ENCODE measurements at regions not wholly inside any gene's neighbourhood (a gene's known extent, or its start where the extent isn't known, plus 50 kb on each side); places are given as distances from the start of the nearest gene placed in this dataset.

- 94% methylated on average over 2 of the region's 2 CpGs for WGBS
- H3K4me3 ChIP-seq (ENCODE audit: low read depth in 1 of 3, low read length in 3 of 3) = no peak overlapping the region
Observed at GRCh38 chr4:41323706-41324105, 67.0 kb downstream of the UCHL1 start.

DNA sequence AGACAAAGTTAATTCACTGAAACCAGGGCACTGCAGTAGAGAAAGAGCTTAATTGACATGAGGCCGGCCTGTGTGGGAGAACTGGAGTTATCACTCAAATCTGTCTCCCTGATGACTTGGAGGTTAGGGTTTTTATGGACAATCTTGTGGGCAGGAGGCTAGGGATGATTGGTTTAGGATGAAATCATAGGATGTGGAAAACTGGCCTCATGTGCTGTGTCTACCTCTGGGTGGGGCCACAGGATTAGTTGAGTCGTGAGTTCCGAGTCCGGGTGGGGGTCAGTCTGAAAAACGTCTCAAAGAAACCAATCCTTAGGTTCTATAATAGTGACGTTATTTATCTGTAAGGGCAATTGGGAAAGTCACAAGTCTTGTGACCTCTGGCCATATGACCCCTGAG lies 68.1 kb downstream of the UCHL1 start:
- no peaks in the 10 kb centered on the region for H3K27me3 ChIP-seq (ENCODE audit: control insufficient read depth in 4 of 4, insufficient read depth in 4 of 4, low read length in 3 of 4)
- no peak overlapping the region for H3K9ac ChIP-seq (ENCODE audit: low read depth in 1 of 2, low read length in 2 of 2)
- DNase-seq (ENCODE audit: low spot score) = no peak
- H3K36me3 ChIP-seq (ENCODE audit: control insufficient read depth in 4 of 4, insufficient read depth in 3 of 4, low read depth in 1 of 4, low read length in 3 of 4) = no peaks in the 10 kb centered on the region
- H3K4me1 ChIP-seq (ENCODE audit: control insufficient read depth in 4 of 4, insufficient read depth in 4 of 4, low read length in 3 of 4) = peaks cover 0 to under 1% (median 0%) of the 10 kb centered on the region in 4 donors
- no peak overlapping the region for H3K27ac ChIP-seq (ENCODE audit: low read depth in 1 of 2, low read length in 2 of 2)
- 84% methylated on average over 6 of the region's 6 CpGs for WGBS
- TF ChIP-seq TAF1 (conservative IDR thresholded peaks at IDR 0.05) (no peak), NR2F2 (IDR thresholded peaks at IDR 0.05) (no peak), EGR1 (IDR thresholded peaks at IDR 0.05; ENCODE audit: low read depth in 2 of 2) (no peak), FOXA2 (IDR thresholded peaks at IDR 0.05) (no peak), RAD21 (IDR thresholded peaks at IDR 0.05) (no peak), GABPA (IDR thresholded peaks at IDR 0.05 in 1 of 2, conservative IDR thresholded peaks at IDR 0.05 in 1 of 2) (no peak), ATF3 (IDR thresholded peaks at IDR 0.05) (no peak), HNF4G (IDR thresholded peaks at IDR 0.05) (no peak), JUND (IDR thresholded peaks at IDR 0.05) (no peak), MAX (IDR thresholded peaks at IDR 0.05) (no peak), SP1 (IDR thresholded peaks at IDR 0.05) (no peak), HNF4A (conservative IDR thresholded peaks at IDR 0.05) (no peak)
- TF ChIP-seq, protein P1, sequence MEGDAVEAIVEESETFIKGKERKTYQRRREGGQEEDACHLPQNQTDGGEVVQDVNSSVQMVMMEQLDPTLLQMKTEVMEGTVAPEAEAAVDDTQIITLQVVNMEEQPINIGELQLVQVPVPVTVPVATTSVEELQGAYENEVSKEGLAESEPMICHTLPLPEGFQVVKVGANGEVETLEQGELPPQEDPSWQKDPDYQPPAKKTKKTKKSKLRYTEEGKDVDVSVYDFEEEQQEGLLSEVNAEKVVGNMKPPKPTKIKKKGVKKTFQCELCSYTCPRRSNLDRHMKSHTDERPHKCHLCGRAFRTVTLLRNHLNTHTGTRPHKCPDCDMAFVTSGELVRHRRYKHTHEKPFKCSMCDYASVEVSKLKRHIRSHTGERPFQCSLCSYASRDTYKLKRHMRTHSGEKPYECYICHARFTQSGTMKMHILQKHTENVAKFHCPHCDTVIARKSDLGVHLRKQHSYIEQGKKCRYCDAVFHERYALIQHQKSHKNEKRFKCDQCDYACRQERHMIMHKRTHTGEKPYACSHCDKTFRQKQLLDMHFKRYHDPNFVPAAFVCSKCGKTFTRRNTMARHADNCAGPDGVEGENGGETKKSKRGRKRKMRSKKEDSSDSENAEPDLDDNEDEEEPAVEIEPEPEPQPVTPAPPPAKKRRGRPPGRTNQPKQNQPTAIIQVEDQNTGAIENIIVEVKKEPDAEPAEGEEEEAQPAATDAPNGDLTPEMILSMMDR (IDR thresholded peaks at IDR 0.05; ENCODE audit: low read depth, low read length, missing input control) = no peak
- H3K9me3 ChIP-seq (ENCODE audit: control insufficient read depth in 4 of 4, low read length in 3 of 4) = peaks cover 0 to 4% (median 0%) of the 10 kb centered on the region in 4 donors
- no peak overlapping the region for H3K4me3 ChIP-seq (ENCODE audit: low read depth in 1 of 3, low read length in 3 of 3)

More at GRCh38 chr4:41323706-41324105, 67.0 kb downstream of the UCHL1 start:
- Histone ChIP-seq H3K9ac (ENCODE audit: low read depth in 1 of 2, low read length in 2 of 2) (no peak overlapping the region), H3K9me3 (ENCODE audit: control insufficient read depth in 4 of 4, low read length in 3 of 4) (peaks cover 0 to 4% (median 0%) of the 10 kb centered on the region in 4 donors), H3K36me3 (ENCODE audit: control insufficient read depth in 4 of 4, insufficient read depth in 3 of 4, low read depth in 1 of 4, low read length in 3 of 4) (no peaks in the 10 kb centered on the region), H3K27me3 (ENCODE audit: control insufficient read depth in 4 of 4, insufficient read depth in 4 of 4, low read length in 3 of 4) (no peaks in the 10 kb centered on the region), H3K27ac (ENCODE audit: low read depth in 1 of 2, low read length in 2 of 2) (no peak overlapping the region), H3K4me1 (ENCODE audit: control insufficient read depth in 4 of 4, insufficient read depth in 4 of 4, low read length in 3 of 4) (peaks cover 0 to 3% (median under 1%) of the 10 kb centered on the region in 4 donors)
- no peak for DNase-seq (ENCODE audit: low spot score)
- TF ChIP-seq MAX (IDR thresholded peaks at IDR 0.05) (no peak), RAD21 (IDR thresholded peaks at IDR 0.05) (no peak), SP1 (IDR thresholded peaks at IDR 0.05) (no peak), HNF4G (IDR thresholded peaks at IDR 0.05) (no peak), GABPA (IDR thresholded peaks at IDR 0.05 in 1 of 2, conservative IDR thresholded peaks at IDR 0.05 in 1 of 2) (no peak), JUND (IDR thresholded peaks at IDR 0.05) (no peak), ATF3 (IDR thresholded peaks at IDR 0.05) (no peak), RXRA (IDR thresholded peaks at IDR 0.05) (no peak), HNF4A (conservative IDR thresholded peaks at IDR 0.05) (no peak), FOXA2 (IDR thresholded peaks at IDR 0.05) (no peak), EGR1 (IDR thresholded peaks at IDR 0.05; ENCODE audit: low read depth in 2 of 2) (no peak)
- TF ChIP-seq, protein P1 (IDR thresholded peaks at IDR 0.05; ENCODE audit: low read depth, low read length, missing input control) = no peak
- TF ChIP-seq, protein P2, sequence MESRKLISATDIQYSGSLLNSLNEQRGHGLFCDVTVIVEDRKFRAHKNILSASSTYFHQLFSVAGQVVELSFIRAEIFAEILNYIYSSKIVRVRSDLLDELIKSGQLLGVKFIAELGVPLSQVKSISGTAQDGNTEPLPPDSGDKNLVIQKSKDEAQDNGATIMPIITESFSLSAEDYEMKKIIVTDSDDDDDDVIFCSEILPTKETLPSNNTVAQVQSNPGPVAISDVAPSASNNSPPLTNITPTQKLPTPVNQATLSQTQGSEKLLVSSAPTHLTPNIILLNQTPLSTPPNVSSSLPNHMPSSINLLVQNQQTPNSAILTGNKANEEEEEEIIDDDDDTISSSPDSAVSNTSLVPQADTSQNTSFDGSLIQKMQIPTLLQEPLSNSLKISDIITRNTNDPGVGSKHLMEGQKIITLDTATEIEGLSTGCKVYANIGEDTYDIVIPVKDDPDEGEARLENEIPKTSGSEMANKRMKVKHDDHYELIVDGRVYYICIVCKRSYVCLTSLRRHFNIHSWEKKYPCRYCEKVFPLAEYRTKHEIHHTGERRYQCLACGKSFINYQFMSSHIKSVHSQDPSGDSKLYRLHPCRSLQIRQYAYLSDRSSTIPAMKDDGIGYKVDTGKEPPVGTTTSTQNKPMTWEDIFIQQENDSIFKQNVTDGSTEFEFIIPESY (IDR thresholded peaks at IDR 0.05) = no peak
